ENCODE measurements at regions not wholly inside any gene's neighbourhood (a gene's known extent, or its start where the extent isn't known, plus 50 kb on each side); places are given as distances from the start of the nearest gene placed in this dataset.

- Histone ChIP-seq H3K9me3 (ENCODE audit: control insufficient read depth in 4 of 4, low read length in 3 of 4) (no peaks in the 10 kb centered on the region), H3K4me1 (ENCODE audit: control insufficient read depth in 4 of 4, insufficient read depth in 4 of 4, low read length in 3 of 4) (peaks cover 2 to 27% (median 6%) of the 10 kb centered on the region in 4 donors), H3K9ac (ENCODE audit: low read depth in 1 of 2, low read length in 2 of 2) (peak overlapping the region; percentile 30 to 83), H3K36me3 (ENCODE audit: control insufficient read depth in 4 of 4, insufficient read depth in 3 of 4, low read depth in 1 of 4, low read length in 3 of 4) (no peaks in the 10 kb centered on the region), H3K27me3 (ENCODE audit: control insufficient read depth in 4 of 4, insufficient read depth in 4 of 4, low read length in 3 of 4) (no peaks in the 10 kb centered on the region), H3K27ac (ENCODE audit: low read depth in 1 of 2, low read length in 2 of 2) (peak overlapping the region; percentile 76 to 88), H3K4me3 (ENCODE audit: low read depth in 1 of 3, low read length in 3 of 3) (peak overlapping the region in 1 of 3 donors; percentile 13)
- no peak for DNase-seq (ENCODE audit: low spot score)
- WGBS = 11% methylated on average over 5 of the region's 5 CpGs
- TF ChIP-seq, protein P1, sequence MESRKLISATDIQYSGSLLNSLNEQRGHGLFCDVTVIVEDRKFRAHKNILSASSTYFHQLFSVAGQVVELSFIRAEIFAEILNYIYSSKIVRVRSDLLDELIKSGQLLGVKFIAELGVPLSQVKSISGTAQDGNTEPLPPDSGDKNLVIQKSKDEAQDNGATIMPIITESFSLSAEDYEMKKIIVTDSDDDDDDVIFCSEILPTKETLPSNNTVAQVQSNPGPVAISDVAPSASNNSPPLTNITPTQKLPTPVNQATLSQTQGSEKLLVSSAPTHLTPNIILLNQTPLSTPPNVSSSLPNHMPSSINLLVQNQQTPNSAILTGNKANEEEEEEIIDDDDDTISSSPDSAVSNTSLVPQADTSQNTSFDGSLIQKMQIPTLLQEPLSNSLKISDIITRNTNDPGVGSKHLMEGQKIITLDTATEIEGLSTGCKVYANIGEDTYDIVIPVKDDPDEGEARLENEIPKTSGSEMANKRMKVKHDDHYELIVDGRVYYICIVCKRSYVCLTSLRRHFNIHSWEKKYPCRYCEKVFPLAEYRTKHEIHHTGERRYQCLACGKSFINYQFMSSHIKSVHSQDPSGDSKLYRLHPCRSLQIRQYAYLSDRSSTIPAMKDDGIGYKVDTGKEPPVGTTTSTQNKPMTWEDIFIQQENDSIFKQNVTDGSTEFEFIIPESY (IDR thresholded peaks at IDR 0.05) = no peak
- TF ChIP-seq JUND (IDR thresholded peaks at IDR 0.05) (peak in 1 of 2 donors; percentile 27), NR2F2 (IDR thresholded peaks at IDR 0.05) (no peak), MAX (IDR thresholded peaks at IDR 0.05) (no peak), FOXA1 (IDR thresholded peaks at IDR 0.05) (peak; percentile 44), GABPA (IDR thresholded peaks at IDR 0.05 in 1 of 2, conservative IDR thresholded peaks at IDR 0.05 in 1 of 2) (no peak), HNF4G (IDR thresholded peaks at IDR 0.05) (peak; percentile 43), FOXA2 (IDR thresholded peaks at IDR 0.05) (peak; percentile 55), ATF3 (IDR thresholded peaks at IDR 0.05) (peak; percentile 16), SP1 (IDR thresholded peaks at IDR 0.05) (peak; percentile 92), TAF1 (conservative IDR thresholded peaks at IDR 0.05) (no peak), HNF4A (conservative IDR thresholded peaks at IDR 0.05) (peak; percentile 75 to 84), EGR1 (IDR thresholded peaks at IDR 0.05; ENCODE audit: low read depth in 2 of 2) (no peak), RAD21 (IDR thresholded peaks at IDR 0.05) (peak; percentile 34 to 38), RXRA (IDR thresholded peaks at IDR 0.05) (peak; percentile 86 to 89), YY1 (IDR thresholded peaks at IDR 0.05) (peak; percentile 65)
- TF ChIP-seq, protein P2, sequence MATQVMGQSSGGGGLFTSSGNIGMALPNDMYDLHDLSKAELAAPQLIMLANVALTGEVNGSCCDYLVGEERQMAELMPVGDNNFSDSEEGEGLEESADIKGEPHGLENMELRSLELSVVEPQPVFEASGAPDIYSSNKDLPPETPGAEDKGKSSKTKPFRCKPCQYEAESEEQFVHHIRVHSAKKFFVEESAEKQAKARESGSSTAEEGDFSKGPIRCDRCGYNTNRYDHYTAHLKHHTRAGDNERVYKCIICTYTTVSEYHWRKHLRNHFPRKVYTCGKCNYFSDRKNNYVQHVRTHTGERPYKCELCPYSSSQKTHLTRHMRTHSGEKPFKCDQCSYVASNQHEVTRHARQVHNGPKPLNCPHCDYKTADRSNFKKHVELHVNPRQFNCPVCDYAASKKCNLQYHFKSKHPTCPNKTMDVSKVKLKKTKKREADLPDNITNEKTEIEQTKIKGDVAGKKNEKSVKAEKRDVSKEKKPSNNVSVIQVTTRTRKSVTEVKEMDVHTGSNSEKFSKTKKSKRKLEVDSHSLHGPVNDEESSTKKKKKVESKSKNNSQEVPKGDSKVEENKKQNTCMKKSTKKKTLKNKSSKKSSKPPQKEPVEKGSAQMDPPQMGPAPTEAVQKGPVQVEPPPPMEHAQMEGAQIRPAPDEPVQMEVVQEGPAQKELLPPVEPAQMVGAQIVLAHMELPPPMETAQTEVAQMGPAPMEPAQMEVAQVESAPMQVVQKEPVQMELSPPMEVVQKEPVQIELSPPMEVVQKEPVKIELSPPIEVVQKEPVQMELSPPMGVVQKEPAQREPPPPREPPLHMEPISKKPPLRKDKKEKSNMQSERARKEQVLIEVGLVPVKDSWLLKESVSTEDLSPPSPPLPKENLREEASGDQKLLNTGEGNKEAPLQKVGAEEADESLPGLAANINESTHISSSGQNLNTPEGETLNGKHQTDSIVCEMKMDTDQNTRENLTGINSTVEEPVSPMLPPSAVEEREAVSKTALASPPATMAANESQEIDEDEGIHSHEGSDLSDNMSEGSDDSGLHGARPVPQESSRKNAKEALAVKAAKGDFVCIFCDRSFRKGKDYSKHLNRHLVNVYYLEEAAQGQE (IDR thresholded peaks at IDR 0.05) = peak; percentile 65
- TF ChIP-seq, protein P3, sequence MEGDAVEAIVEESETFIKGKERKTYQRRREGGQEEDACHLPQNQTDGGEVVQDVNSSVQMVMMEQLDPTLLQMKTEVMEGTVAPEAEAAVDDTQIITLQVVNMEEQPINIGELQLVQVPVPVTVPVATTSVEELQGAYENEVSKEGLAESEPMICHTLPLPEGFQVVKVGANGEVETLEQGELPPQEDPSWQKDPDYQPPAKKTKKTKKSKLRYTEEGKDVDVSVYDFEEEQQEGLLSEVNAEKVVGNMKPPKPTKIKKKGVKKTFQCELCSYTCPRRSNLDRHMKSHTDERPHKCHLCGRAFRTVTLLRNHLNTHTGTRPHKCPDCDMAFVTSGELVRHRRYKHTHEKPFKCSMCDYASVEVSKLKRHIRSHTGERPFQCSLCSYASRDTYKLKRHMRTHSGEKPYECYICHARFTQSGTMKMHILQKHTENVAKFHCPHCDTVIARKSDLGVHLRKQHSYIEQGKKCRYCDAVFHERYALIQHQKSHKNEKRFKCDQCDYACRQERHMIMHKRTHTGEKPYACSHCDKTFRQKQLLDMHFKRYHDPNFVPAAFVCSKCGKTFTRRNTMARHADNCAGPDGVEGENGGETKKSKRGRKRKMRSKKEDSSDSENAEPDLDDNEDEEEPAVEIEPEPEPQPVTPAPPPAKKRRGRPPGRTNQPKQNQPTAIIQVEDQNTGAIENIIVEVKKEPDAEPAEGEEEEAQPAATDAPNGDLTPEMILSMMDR (IDR thresholded peaks at IDR 0.05; ENCODE audit: low read depth, low read length, missing input control) = no peak
Measured at GRCh38 chr20:53829724-53830521, 236.3 kb upstream of the ZNF217 start.

All from liver (tissue), 8 donors.